ENCODE measurements at regions not wholly inside any gene's neighbourhood (a gene's known extent, or its start where the extent isn't known, plus 50 kb on each side); places are given as distances from the start of the nearest gene placed in this dataset.

DNA sequence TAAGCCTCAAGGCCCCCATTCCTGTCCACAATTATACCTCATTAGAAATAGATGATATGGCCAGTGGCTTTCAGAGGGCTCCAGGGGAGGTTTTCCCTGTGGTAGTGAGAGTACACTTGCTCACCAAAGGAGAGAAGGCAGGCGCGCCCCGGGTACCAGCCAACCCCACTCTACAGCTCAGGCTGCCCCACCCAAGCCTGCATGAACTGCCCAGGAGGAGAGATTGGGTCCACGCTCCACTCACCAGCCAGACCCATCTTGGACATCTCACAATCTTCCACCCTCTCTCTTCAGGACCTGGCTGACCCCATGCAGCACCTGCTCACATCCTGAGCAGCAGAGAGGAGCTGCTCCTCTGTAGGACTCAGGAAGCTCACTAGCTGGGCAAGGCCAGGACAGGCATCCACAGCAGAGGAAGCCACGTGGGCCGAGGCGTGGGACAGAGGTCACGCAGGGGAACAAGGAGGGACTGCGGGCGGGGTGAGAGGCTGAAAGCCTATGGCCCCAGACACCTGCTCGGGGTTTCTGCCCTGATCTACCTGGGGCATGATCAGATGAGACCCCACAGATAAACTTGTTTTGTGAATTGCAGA lies 53.9 kb upstream of the GLI2 start:
- TF ChIP-seq CTCF (IDR thresholded peaks at IDR 0.05) (no peak), POLR2A (IDR thresholded peaks at IDR 0.05) (no peak)
